ENCODE measurements at regions not wholly inside any gene's neighbourhood (a gene's known extent, or its start where the extent isn't known, plus 50 kb on each side); places are given as distances from the start of the nearest gene placed in this dataset.
A peak's percentile ranks its signal among the peaks of the same experiment; 100 is the strongest.

DNA sequence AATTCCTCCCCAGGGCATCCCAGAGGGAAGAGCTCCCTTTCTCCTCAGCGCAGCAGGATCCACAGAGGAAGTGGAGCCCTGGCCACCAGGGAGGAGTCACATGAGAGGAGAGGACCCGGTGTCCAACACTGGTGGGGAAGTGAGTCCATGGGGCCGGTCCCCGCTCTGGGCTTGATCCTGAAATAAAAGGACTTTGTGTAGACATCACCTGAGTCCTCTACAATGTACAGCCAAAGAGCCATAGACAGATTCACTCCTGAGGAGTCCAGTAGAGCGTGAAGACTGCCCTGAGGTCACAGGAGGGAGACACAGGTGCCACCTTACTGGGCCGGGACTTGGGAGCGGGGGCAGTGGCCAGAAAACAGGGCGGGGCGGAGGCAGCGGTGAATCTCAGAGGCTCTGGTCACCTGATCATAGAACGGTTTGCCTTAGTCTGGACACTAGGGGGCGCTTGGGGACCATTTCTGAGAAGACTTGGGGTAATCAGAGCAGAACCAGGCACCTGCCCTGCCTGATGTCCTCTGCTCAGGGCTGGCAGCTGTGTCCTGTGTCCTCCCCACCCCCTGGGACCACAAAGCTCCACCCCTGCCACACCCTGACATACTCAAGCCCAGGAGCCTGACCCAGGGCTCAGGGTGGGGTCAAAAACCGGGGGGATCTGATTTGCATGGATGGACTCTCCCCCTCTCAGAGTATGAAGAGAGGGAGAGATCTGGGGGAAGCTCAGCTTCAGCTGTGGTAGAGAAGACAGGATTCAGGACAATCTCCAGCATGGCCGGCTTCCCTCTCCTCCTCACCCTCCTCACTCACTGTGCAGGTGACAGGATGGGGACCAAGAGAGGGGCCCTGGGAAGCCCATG lies 112.7 kb downstream of the VPREB1 start:
- TF ChIP-seq, protein P1, sequence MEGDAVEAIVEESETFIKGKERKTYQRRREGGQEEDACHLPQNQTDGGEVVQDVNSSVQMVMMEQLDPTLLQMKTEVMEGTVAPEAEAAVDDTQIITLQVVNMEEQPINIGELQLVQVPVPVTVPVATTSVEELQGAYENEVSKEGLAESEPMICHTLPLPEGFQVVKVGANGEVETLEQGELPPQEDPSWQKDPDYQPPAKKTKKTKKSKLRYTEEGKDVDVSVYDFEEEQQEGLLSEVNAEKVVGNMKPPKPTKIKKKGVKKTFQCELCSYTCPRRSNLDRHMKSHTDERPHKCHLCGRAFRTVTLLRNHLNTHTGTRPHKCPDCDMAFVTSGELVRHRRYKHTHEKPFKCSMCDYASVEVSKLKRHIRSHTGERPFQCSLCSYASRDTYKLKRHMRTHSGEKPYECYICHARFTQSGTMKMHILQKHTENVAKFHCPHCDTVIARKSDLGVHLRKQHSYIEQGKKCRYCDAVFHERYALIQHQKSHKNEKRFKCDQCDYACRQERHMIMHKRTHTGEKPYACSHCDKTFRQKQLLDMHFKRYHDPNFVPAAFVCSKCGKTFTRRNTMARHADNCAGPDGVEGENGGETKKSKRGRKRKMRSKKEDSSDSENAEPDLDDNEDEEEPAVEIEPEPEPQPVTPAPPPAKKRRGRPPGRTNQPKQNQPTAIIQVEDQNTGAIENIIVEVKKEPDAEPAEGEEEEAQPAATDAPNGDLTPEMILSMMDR (IDR thresholded peaks at IDR 0.05 in 4 of 5, conservative IDR thresholded peaks at IDR 0.05 in 1 of 5): peak in 4 of 5 experiments; percentile 27 to 52 (median 38)
- no peak for TF ChIP-seq POLR2A (IDR thresholded peaks at IDR 0.05)

Measured in gastrocnemius medialis (tissue), 4 donors.